K562 (cell line): ENCODE measurements at regions not wholly inside any gene's neighbourhood (a gene's known extent, or its start where the extent isn't known, plus 50 kb on each side); places are given as distances from the start of the nearest gene placed in this dataset.

Experiments
- ATAC-seq: fragments of 200-7000 bp; cut with Tn5 transposase; 3 replicates; pipeline ENCODE4 v1.9.1; 2020; ENCODE audit warnings: moderate library complexity
- BruUV-seq: library from RNA; stranded (reverse); fragments of 400-500 nt; replicated peaks from 2 replicates; lab custom pipeline; 2021; lab: Mats Ljungman, UMichigan
- CTCF ChIA-PET: fragments of 300-600 bp; formaldehyde crosslinking; extraction: SDS; loops from one replicate; lab custom pipeline; 2021; ENCODE audit warnings: low intra/inter-chr PET ratio; lab: Yijun Ruan, JAX
- POLR2A ChIA-PET: fragments of 300-600, 350-650 bp; sonication (Branson Sonifier 250); formaldehyde crosslinking; extraction: SDS; loops from one replicate; lab custom pipeline; 2021; ENCODE audit warnings: antibody characterized with exemption, inconsistent platforms; lab: Yijun Ruan, JAX
- DNase-seq, 4 experiments: peaks; one replicate each; pipeline versions ENCODE4 v3.0.0 to v3.0.0-alpha.2; 2011 to 2018; ENCODE audit warnings: low spot score in 3 of 4, mixed read lengths in 3 of 4; ENCODE audit errors: extremely low read depth in 1 of 4
- FAIRE-seq: peaks from 2 replicates; lab custom pipeline; 2011; peaks lifted over from hg19 to GRCh38; lab: Jason Lieb, UNC
- H2AFZ ChIP-seq: 2 replicates; pipeline ENCODE4 v1.6.0; 2011; ENCODE audit warnings: low read depth, low read length, control low read depth, inconsistent platforms
- H3K27ac ChIP-seq: fragments of 200-600 bp; 3 replicates; pipeline ENCODE4 v1.8.0; 2011; ENCODE audit warnings: low read depth, mild to moderate bottlenecking, control low read depth, inconsistent platforms, low read length, moderate library complexity, mixed read lengths; ENCODE audit errors: extremely low read depth
- H3K27me3 ChIP-seq, 2 experiments: fragments of 300-600 bp in 1 of 2; 2 replicates in 1 of 2; 3 replicates in 1 of 2; pipeline versions ENCODE4 v1.6.0 to v1.8.0; 2011; ENCODE audit warnings: inconsistent platforms in 2 of 2, low read length in 2 of 2, mild to moderate bottlenecking in 1 of 2, mixed read lengths in 1 of 2, moderate library complexity in 1 of 2; ENCODE audit not compliant: control insufficient read depth in 2 of 2, insufficient read depth in 2 of 2
- H3K36me3 ChIP-seq: fragments of 300-600 bp; 3 replicates; pipeline ENCODE4 v1.8.0; 2011; ENCODE audit warnings: mild to moderate bottlenecking, low read length, inconsistent platforms; ENCODE audit not compliant: control insufficient read depth, insufficient read depth
- H3K4me1 ChIP-seq, 2 experiments: fragments of 200-600 bp in 1 of 2; replicated peaks in 1 of 2; 2 replicates in 1 of 2; 3 replicates in 1 of 2; pipeline versions ENCODE4 v1.5.1 to v1.8.0; 2011; ENCODE audit warnings: inconsistent platforms in 2 of 2, low read length in 2 of 2, mild to moderate bottlenecking in 1 of 2, mixed read lengths in 1 of 2, moderate library complexity in 1 of 2; ENCODE audit not compliant: control insufficient read depth in 2 of 2, insufficient read depth in 2 of 2
- H3K4me2 ChIP-seq: 2 replicates; pipeline ENCODE4 v1.6.1; 2011; ENCODE audit warnings: low read length, control low read depth, inconsistent platforms, mixed read lengths; ENCODE audit not compliant: insufficient read depth
- H3K4me3 ChIP-seq: fragments of 200-600 bp; sonication (generic), shearing (Covaris generic); 2 replicates; pipeline ENCODE4 v1.5.1; 2016; ENCODE audit warnings: control low read depth, inconsistent platforms
- H3K79me2 ChIP-seq: fragments of 200-600 bp; 3 replicates; pipeline ENCODE4 v1.8.0; 2011; ENCODE audit warnings: low read length, inconsistent platforms; ENCODE audit not compliant: control insufficient read depth, insufficient read depth
- H3K9ac ChIP-seq, 2 experiments: 2 replicates each; pipeline versions ENCODE4 v1.6.0 to v1.6.1; 2011; ENCODE audit warnings: low read depth in 2 of 2, low read length in 2 of 2, control low read depth in 1 of 2, inconsistent platforms in 1 of 2, mild to moderate bottlenecking in 1 of 2, mixed read lengths in 1 of 2; ENCODE audit not compliant: insufficient read depth in 1 of 2
- H3K9me1 ChIP-seq: one replicate; pipeline ENCODE4 v1.6.0; 2011; ENCODE audit warnings: inconsistent platforms, mild to moderate bottlenecking, low read length, moderate library complexity; ENCODE audit not compliant: control insufficient read depth, insufficient read depth
- H3K9me3 ChIP-seq: replicated peaks from 2 replicates; pipeline ENCODE4 v1.5.1; 2011; ENCODE audit warnings: low read depth, low read length, inconsistent platforms; ENCODE audit not compliant: control insufficient read depth, insufficient read depth
- H4K20me1 ChIP-seq: replicated peaks from 2 replicates; pipeline ENCODE4 v1.6.1; 2011; ENCODE audit warnings: low read length, inconsistent platforms, mixed read lengths; ENCODE audit not compliant: control insufficient read depth, insufficient read depth
- BCL6 ChIP-seq: fragments of 250-450 bp; sonication (Bioruptor Pico); IDR thresholded peaks from 2 replicates; pipeline ENCODE4 v1.4.0; 2020
- ERF ChIP-seq: fragments of 450-650 bp; formaldehyde crosslinking; IDR thresholded peaks from 2 replicates; pipeline ENCODE4 v1.4.0; 2020; ENCODE audit warnings: mild to moderate bottlenecking, mixed read lengths
- PHF21A ChIP-seq: fragments of 450-650 bp; IDR thresholded peaks from 2 replicates; pipeline ENCODE4 v1.6.1; 2017; ENCODE audit warnings: low read depth, borderline replicate concordance
- SIN3A ChIP-seq, 2 experiments: fragments of 150-350 bp in 1 of 2; IDR thresholded peaks; 2 replicates each; pipeline ENCODE4 v1.6.1; 2011 to 2016; ENCODE audit warnings: borderline replicate concordance in 2 of 2, low read depth in 2 of 2, low read length in 2 of 2, mild to moderate bottlenecking in 2 of 2, moderate library complexity in 2 of 2; ENCODE audit not compliant: control insufficient read depth in 1 of 2
- SMAD4 ChIP-seq: fragments of 250-450 bp; sonication (Bioruptor Pico); conservative IDR thresholded peaks from 2 replicates; pipeline ENCODE4 v1.8.0; 2021; ENCODE audit warnings: inconsistent platforms, mild to moderate bottlenecking, moderate library complexity
- ZNF77 ChIP-seq: fragments of 250-450 bp; sonication (Bioruptor Pico); IDR thresholded peaks from 2 replicates; pipeline ENCODE4 v1.5.0; 2020
- WGBS: fragments of 100-300 bp; shearing (Covaris generic); methylation state at CpG from one replicate; pipeline ENCODE4 v1.1.6; 2016; ENCODE audit warnings: low coverage, mixed read lengths; ENCODE audit not compliant: insufficient coverage; ENCODE audit errors: missing lambda C conversion rate; 5-methylcytosine and 5-hydroxymethylcytosine counted together
- in situ Hi-C: fragments of 300-500 bp; cut with MboI; formaldehyde crosslinking; loops from 4 replicates; pipeline ENCODE4 v1.15.0; 2018; ENCODE audit warnings: inconsistent platforms, mixed read lengths
- intact Hi-C: fragments of 100-400 bp; cut with micrococcal nuclease; formaldehyde crosslinking; loops from 2 replicates; pipeline ENCODE4 v1.14.2; 2022
- TF ChIP-seq, protein P1 (sequence below): sonication (generic); formaldehyde crosslinking; IDR thresholded peaks from 2 replicates; pipeline ENCODE4 v1.4.0; 2020; ENCODE audit warnings: mild to moderate bottlenecking, missing genetic modification reagents
- TF ChIP-seq, protein P2 (sequence below): fragments of 450-650 bp; IDR thresholded peaks from 2 replicates; pipeline ENCODE4 v1.6.1; 2016; ENCODE audit warnings: low read depth
- TF ChIP-seq, protein P3 (sequence below): fragments of 450-650 bp; IDR thresholded peaks from 2 replicates; pipeline ENCODE4 v1.6.1; 2018; ENCODE audit not compliant: partially characterized antibody

DNA sequence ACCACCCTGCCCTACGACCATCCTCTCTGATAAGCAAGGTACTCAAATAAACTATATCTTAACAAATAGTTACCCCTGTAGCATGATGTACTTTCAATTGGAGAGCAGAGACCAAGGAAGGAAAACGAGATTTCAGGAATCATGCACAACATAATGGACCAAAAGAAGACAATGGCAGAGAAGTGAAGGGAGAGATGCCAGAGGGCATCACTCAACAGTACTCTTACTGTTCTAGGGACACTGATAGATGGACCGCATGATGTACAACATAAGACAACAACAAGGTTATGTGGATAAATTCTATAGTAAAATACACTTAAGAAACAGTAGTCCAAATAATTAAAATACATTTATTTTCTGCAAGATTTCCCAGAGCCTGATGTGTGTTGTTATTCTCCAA is 77.5 kb upstream of the IFNG-AS1 start:
- H3K4me1 ChIP-seq, result no peaks in the 10 kb centered on the region
- no peak overlapping the region for H3K4me3 ChIP-seq
- peaks cover 0 to 5% of the 10 kb centered on the region in 2 experiments; a peak in 1 of 5 replicates for H3K27me3 ChIP-seq
- no peaks in the 10 kb centered on the region for H3K79me2 ChIP-seq
- H3K9me1 ChIP-seq, result no peaks in the 10 kb centered on the region
- no peak overlapping the region for H3K27ac ChIP-seq
- in situ Hi-C loops (no loop called here), intact Hi-C loops (no loop called here)
- ChIA-PET CTCF (no interaction called here), POLR2A (no interaction called here)
- ATAC-seq (no peak), FAIRE-seq (no peak), DNase-seq (no peak)
- H3K9me3 ChIP-seq, result no peaks in the 10 kb centered on the region
- BruUV-seq, result no TSS peak
- H3K9ac ChIP-seq, result no peak overlapping the region
- WGBS, result 9% methylated on average over 3 of the region's 3 CpGs
- no peaks in the 10 kb centered on the region for H4K20me1 ChIP-seq
- H2AFZ ChIP-seq, result no peak overlapping the region
- no peaks in the 10 kb centered on the region for H3K36me3 ChIP-seq
- H3K4me2 ChIP-seq, result no peak overlapping the region
- TF ChIP-seq ERF (CRISPR knock-in tag) (no peak), SIN3A (IDR thresholded peaks at IDR 0.05; ENCODE audit: borderline replicate concordance in 2 of 2, control insufficient read depth in 1 of 2, low read depth in 2 of 2, low read length in 2 of 2) (no peak), SMAD4 (CRISPR knock-in tag) (no peak), BCL6 (CRISPR knock-in tag) (no peak), PHF21A (no peak), ZNF77 (CRISPR knock-in tag) (no peak)
- TF ChIP-seq, protein P1, sequence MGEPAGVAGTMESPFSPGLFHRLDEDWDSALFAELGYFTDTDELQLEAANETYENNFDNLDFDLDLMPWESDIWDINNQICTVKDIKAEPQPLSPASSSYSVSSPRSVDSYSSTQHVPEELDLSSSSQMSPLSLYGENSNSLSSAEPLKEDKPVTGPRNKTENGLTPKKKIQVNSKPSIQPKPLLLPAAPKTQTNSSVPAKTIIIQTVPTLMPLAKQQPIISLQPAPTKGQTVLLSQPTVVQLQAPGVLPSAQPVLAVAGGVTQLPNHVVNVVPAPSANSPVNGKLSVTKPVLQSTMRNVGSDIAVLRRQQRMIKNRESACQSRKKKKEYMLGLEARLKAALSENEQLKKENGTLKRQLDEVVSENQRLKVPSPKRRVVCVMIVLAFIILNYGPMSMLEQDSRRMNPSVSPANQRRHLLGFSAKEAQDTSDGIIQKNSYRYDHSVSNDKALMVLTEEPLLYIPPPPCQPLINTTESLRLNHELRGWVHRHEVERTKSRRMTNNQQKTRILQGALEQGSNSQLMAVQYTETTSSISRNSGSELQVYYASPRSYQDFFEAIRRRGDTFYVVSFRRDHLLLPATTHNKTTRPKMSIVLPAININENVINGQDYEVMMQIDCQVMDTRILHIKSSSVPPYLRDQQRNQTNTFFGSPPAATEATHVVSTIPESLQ, result no peak
- TF ChIP-seq, protein P2, sequence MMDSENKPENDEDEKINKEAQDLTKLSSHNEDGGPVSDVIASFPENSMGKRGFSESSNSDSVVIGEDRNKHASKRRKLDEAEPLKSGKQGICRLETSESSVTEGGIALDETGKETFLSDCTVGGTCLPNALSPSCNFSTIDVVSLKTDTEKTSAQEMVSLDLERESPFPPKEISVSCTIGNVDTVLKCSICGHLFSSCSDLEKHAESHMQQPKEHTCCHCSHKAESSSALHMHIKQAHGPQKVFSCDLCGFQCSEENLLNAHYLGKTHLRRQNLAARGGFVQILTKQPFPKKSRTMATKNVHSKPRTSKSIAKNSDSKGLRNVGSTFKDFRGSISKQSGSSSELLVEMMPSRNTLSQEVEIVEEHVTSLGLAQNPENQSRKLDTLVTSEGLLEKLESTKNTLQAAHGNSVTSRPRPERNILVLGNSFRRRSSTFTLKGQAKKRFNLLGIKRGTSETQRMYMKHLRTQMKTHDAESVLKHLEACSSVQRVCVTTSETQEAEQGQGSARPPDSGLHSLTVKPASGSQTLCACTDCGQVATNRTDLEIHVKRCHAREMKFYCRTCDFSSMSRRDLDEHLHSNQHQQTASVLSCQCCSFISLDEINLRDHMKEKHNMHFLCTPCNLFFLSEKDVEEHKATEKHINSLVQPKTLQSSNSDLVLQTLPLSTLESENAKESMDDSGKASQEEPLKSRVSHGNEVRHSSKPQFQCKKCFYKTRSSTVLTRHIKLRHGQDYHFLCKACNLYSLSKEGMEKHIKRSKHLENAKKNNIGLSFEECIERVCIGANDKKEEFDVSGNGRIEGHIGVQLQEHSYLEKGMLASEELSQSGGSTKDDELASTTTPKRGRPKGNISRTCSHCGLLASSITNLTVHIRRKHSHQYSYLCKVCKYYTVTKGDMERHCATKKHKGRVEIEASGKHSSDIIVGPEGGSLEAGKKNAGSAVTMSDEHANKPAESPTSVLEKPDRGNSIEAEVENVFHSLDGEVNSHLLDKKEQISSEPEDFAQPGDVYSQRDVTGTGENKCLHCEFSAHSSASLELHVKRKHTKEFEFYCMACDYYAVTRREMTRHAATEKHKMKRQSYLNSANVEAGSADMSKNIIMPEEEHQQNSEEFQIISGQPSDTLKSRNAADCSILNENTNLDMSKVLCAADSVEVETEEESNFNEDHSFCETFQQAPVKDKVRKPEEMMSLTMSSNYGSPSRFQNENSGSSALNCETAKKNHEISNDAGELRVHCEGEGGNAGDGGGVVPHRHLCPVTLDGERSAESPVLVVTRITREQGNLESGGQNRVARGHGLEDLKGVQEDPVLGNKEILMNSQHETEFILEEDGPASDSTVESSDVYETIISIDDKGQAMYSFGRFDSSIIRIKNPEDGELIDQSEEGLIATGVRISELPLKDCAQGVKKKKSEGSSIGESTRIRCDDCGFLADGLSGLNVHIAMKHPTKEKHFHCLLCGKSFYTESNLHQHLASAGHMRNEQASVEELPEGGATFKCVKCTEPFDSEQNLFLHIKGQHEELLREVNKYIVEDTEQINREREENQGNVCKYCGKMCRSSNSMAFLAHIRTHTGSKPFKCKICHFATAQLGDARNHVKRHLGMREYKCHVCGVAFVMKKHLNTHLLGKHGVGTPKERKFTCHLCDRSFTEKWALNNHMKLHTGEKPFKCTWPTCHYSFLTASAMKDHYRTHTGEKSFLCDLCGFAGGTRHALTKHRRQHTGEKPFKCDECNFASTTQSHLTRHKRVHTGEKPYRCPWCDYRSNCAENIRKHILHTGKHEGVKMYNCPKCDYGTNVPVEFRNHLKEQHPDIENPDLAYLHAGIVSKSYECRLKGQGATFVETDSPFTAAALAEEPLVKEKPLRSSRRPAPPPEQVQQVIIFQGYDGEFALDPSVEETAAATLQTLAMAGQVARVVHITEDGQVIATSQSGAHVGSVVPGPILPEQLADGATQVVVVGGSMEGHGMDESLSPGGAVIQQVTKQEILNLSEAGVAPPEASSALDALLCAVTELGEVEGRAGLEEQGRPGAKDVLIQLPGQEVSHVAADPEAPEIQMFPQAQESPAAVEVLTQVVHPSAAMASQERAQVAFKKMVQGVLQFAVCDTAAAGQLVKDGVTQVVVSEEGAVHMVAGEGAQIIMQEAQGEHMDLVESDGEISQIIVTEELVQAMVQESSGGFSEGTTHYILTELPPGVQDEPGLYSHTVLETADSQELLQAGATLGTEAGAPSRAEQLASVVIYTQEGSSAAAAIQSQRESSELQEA, result no peak
- TF ChIP-seq, protein P3, sequence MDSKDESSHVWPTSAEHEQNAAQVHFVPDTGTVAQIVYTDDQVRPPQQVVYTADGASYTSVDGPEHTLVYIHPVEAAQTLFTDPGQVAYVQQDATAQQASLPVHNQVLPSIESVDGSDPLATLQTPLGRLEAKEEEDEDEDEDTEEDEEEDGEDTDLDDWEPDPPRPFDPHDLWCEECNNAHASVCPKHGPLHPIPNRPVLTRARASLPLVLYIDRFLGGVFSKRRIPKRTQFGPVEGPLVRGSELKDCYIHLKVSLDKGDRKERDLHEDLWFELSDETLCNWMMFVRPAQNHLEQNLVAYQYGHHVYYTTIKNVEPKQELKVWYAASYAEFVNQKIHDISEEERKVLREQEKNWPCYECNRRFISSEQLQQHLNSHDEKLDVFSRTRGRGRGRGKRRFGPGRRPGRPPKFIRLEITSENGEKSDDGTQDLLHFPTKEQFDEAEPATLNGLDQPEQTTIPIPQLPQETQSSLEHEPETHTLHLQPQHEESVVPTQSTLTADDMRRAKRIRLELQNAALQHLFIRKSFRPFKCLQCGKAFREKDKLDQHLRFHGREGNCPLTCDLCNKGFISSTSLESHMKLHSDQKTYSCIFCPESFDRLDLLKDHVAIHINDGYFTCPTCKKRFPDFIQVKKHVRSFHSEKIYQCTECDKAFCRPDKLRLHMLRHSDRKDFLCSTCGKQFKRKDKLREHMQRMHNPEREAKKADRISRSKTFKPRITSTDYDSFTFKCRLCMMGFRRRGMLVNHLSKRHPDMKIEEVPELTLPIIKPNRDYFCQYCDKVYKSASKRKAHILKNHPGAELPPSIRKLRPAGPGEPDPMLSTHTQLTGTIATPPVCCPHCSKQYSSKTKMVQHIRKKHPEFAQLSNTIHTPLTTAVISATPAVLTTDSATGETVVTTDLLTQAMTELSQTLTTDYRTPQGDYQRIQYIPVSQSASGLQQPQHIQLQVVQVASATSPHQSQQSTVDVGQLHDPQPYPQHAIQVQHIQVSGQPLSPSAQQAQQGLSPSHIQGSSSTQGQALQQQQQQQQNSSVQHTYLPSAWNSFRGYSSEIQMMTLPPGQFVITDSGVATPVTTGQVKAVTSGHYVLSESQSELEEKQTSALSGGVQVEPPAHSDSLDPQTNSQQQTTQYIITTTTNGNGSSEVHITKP, result no peak
